Fibroblast of pulmonary artery (primary cell): ENCODE measurements at regions not wholly inside any gene's neighbourhood (a gene's known extent, or its start where the extent isn't known, plus 50 kb on each side); places are given as distances from the start of the nearest gene placed in this dataset.

Source experiments
- DNase-seq: peaks from one replicate; pipeline ENCODE4 v3.0.0-alpha.2; 2010; ENCODE audit warnings: low read depth
- H3K4me3 ChIP-seq: replicated peaks from 2 replicates; pipeline ENCODE4 v1.5.1; 2011; ENCODE audit warnings: low read depth, mild to moderate bottlenecking, control low read depth, low read length, moderate library complexity
- CTCF ChIP-seq: IDR thresholded peaks from 2 replicates; pipeline ENCODE4 v1.5.1; 2011; ENCODE audit warnings: mild to moderate bottlenecking, control low read depth, low read length, inconsistent platforms; ENCODE audit errors: missing control alignments

- DNase-seq, result no peak
- H3K4me3 ChIP-seq, result no peak overlapping the region
- TF ChIP-seq CTCF, result no peak
Measured at GRCh38 chr7:24038993-24039392, 245.0 kb upstream of the NPY start.

- DNase-seq, result no peak
- H3K4me3 ChIP-seq, result no peak overlapping the region
- TF ChIP-seq CTCF, result no peak
Measured at GRCh38 chr7:24039991-24040624, 243.9 kb upstream of the NPY start.

GRCh38 chr7:24042028-24042427 is 242.0 kb upstream of the NPY start:
- no peak overlapping the region for H3K4me3 ChIP-seq
- DNase-seq, result no peak
- no peak for TF ChIP-seq CTCF

GRCh38 chr7:24049296-24049695 is 234.7 kb upstream of the NPY start:
- no peak for TF ChIP-seq CTCF
- H3K4me3 ChIP-seq, result no peak overlapping the region
- DNase-seq, result no peak

- DNase-seq, result no peak
- TF ChIP-seq CTCF, result no peak
- H3K4me3 ChIP-seq, result no peak overlapping the region
Measured at GRCh38 chr7:24050991-24051560, 232.9 kb upstream of the NPY start.

- no peak for DNase-seq
- H3K4me3 ChIP-seq, result no peak overlapping the region
- no peak for TF ChIP-seq CTCF
Measured at GRCh38 chr7:24051651-24052050, 232.3 kb upstream of the NPY start.

- H3K4me3 ChIP-seq, result no peak overlapping the region
- TF ChIP-seq CTCF, result no peak
- peak; percentile 20 for DNase-seq
Measured at GRCh38 chr7:24052572-24053260, 231.3 kb upstream of the NPY start.
